C4-2B (cell line): ENCODE measurements at regions not wholly inside any gene's neighbourhood (a gene's known extent, or its start where the extent isn't known, plus 50 kb on each side); places are given as distances from the start of the nearest gene placed in this dataset.

Experiments
- ZFX ChIP-seq: fragments of 450-650 bp; IDR thresholded peaks from 2 replicates; pipeline ENCODE4 v1.6.1; 2017
- TF ChIP-seq, protein P1 (sequence below): fragments of 450-650 bp; conservative IDR thresholded peaks from 2 replicates; pipeline ENCODE4 v1.5.1; 2017; ENCODE audit warnings: mild to moderate bottlenecking

DNA sequence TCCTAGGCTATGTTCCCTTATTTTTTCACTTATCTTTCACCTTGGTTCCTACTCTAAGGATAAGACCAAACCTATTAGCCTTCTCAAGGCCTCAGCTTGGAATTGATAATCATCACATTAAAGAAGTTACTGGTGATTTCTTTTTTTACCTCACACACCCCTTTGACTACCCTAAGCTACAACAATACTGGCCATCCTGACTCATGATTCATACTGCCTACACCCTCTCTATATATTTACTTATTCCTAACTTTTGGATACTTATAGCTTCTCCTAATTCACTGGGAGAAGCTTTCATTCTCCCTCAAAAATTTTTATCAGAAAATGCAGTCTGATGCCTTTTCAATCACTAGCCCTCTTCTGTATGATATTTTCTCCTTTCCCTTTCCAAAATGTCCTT lies 256.1 kb downstream of the TBX18 start:
- TF ChIP-seq, protein P1, sequence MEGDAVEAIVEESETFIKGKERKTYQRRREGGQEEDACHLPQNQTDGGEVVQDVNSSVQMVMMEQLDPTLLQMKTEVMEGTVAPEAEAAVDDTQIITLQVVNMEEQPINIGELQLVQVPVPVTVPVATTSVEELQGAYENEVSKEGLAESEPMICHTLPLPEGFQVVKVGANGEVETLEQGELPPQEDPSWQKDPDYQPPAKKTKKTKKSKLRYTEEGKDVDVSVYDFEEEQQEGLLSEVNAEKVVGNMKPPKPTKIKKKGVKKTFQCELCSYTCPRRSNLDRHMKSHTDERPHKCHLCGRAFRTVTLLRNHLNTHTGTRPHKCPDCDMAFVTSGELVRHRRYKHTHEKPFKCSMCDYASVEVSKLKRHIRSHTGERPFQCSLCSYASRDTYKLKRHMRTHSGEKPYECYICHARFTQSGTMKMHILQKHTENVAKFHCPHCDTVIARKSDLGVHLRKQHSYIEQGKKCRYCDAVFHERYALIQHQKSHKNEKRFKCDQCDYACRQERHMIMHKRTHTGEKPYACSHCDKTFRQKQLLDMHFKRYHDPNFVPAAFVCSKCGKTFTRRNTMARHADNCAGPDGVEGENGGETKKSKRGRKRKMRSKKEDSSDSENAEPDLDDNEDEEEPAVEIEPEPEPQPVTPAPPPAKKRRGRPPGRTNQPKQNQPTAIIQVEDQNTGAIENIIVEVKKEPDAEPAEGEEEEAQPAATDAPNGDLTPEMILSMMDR = no peak
- TF ChIP-seq ZFX = no peak
